Amniotic epithelial cell (primary cell): ENCODE measurements at regions not wholly inside any gene's neighbourhood (a gene's known extent, or its start where the extent isn't known, plus 50 kb on each side); places are given as distances from the start of the nearest gene placed in this dataset.
A peak's percentile ranks its signal among the peaks of the same experiment; 100 is the strongest.

ENCODE experiments used
- DNase-seq: peaks from one replicate; pipeline ENCODE4 v3.0.0-alpha.2; 2010; ENCODE audit warnings: low read depth

- no peak for DNase-seq
These were observed 198.5 kb downstream of the ATP23 start for GRCh38 chr12:58139894-58140293.

GRCh38 chr12:58140395-58140794 lies 199.0 kb downstream of the ATP23 start:
- DNase-seq, result no peak

- no peak for DNase-seq
These were observed 201.6 kb downstream of the ATP23 start for GRCh38 chr12:58142991-58143390.

DNA sequence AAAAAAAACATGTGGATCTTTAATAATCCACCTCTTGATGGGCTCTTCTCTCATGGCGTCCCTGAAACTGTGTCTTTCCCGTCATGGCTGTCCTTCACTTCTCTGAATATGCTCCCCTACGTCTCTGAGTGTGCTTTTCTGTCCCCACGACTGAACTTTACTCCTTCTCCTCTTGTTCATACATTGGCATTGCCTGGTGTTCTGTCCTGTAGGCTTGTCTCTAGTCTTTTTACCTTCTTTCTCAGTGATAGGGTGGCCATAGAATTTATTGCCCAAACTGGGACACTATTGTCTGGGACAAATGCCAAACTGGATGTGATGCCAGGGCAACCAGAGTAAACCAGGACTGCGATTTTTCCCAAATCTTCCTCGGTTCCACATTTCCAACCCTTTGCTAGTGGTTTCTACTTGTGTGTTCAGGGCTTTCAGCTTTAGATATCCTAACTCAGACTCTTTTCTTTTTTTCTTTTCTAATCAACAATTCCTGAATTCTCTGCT lies 202.2 kb downstream of the ATP23 start:
- DNase-seq, result no peak

DNA sequence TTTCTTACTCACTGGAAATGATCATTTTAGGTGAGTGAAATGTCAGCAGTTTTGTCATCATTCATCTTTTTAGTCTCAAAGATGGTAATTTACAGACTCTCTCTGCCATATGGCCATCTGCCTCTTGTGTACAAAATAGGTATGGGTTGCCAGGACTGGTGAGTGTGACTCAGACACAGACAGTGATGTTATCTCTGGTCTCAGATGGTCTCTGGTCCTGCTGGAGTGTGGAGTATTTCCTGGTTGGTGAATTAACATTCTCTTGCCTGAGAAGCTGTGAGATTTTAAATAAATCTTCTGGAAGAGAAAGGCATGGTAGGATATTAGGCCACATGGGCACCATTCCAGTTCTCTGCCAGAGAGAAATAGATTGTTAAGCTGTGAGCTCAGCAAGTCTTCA lies 207.0 kb downstream of the ATP23 start:
- peak; percentile 74 for DNase-seq

GRCh38 chr12:58148976-58149375 lies 207.6 kb downstream of the ATP23 start:
- no peak for DNase-seq

GRCh38 chr12:58154359-58154758 lies 213.0 kb downstream of the ATP23 start:
- no peak for DNase-seq

GRCh38 chr12:58156697-58157096 lies 215.3 kb downstream of the ATP23 start:
- DNase-seq, result no peak

- no peak for DNase-seq
These were observed 218.6 kb downstream of the ATP23 start for GRCh38 chr12:58159941-58160340.

DNA sequence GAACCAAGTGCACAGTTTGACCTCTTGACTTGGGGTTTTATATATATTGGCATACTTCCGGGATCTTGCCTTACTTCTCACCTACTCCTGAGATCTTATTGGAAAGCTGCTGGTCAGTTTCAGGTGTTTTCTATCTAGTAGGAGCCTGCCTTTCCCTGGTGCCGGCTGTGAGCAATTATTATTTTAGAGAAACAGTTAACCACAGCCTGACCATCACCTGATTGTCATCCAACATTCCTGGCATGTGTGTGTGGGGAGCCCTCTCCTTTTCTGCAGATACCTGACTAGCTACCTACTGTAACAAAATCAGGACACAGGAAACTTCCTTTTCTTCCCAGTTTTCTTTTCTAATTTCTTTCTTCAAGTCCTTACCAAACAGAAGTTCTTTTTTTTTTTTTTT lies 220.4 kb downstream of the ATP23 start:
- DNase-seq, result no peak

DNA sequence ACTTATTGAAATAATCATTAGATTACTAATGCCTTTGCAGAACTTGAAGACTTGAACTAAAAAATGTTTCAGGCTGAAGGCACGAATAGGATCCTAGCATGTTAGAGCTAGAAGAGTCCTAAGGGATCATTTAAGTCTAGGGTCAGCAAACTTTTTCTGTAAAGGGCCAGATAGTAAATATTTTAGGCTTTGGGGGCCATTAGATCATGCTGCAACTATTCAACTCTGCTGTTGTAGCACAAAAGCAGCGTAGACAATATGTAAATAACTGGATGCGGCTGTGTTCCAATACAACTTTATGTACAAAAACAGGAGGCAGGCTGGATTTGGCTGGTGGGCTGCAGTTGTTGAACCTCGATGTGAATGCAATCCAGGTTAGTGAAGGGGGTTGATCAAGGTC lies 221.7 kb downstream of the ATP23 start:
- DNase-seq, result no peak

- DNase-seq, result no peak
These were observed 225.3 kb downstream of the ATP23 start for GRCh38 chr12:58166643-58167042.

DNA sequence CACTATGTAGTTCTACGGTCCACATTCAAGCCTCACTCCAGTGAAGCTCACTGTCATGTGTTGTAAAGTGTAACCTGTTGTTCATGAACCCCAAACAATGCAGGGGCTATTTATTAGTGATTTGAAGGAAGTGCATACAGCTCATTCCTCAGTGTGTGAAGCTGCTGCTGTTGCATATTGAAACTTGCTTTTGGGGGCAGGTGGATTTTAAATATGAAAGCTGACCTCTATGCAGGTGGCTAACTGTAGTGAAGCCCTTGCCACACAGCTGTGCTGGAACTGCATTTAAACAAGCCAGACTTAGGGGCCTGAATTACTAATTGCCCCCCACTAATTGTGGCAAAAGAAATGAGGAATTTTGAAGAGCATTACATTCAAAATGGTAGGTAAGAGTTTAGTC lies 226.3 kb downstream of the ATP23 start:
- DNase-seq, result no peak

GRCh38 chr12:58169826-58170225 lies 228.5 kb downstream of the ATP23 start:
- DNase-seq, result no peak

DNA sequence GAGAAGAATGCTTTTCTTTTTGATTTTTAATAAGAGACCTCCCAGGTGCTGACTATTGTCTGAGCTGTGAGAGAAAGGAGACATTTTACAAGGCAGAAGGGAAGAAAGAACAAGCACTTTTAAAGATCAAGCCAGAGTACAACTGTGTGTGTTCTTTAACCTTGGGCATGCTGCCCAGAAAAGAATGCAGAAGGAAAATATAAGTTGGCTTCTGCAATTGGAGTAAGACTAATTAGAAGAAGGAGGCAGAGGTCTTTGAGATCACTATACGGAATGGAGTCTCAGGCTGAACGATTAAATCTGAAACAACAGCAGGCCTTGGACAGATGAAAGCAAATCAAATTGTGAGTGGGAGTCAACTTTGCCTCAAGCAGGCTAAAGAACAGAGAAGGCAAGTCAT lies 230.5 kb downstream of the ATP23 start:
- peak; percentile 44 for DNase-seq

DNA sequence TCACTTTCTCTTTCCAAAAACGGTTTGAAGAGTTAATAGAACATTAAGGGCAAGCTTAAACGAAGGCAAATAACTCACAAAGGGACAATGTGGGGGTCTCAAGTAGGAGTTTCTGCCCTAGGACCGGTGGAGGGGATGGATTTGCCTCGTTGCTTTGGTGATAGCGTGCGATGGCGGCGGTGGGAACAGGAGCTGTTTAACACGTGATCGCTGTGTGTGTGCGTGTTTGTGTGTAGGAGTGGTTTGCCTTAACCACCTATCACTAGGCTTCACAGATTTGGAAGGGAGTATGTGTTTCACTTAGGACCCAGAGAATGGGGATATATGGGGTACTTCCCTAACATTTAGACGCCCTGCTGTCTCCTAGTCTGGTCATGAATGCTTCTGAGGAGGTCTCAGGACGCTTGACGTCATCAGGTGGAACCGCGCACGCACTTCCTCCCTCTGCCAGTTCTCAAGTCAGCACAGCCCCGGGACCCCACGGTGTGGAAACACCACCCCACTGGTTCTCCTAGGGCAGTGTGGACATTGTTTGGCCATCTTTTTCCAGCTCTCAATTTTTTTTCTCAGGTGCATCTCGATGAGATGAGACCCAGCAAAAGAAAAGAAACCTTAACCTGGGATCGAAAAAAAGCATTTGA lies 231.2 kb downstream of the ATP23 start:
- no peak for DNase-seq

GRCh38 chr12:58174316-58174715 lies 232.9 kb downstream of the ATP23 start:
- DNase-seq, result no peak

DNA sequence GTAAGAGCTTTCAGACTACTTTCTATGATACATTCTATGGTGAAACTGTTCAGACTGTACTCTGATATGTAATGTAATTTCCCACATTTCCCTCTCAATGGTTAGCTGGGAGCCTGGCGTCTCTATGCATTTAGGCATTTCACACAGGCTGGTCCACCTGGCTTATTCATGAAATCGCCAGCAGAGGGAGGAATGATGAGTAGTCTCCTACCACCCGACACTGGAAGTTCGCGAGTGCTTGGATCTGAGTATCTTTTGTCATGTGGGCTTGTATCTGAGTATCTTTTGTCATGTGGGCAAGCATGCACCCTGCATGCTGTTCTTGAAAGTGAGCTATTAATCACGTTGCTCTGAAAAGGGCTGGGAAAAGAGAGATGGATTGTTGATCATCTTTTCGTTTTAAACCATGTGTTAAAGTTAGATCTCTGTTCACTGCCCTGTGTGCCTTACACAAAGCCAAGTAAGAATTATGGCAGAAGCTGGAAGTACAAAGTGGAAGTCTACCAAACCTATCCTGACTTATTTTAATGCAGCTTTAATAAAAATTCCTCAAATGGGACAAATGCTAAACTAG lies 235.0 kb downstream of the ATP23 start:
- DNase-seq, result peak; percentile 64

DNA sequence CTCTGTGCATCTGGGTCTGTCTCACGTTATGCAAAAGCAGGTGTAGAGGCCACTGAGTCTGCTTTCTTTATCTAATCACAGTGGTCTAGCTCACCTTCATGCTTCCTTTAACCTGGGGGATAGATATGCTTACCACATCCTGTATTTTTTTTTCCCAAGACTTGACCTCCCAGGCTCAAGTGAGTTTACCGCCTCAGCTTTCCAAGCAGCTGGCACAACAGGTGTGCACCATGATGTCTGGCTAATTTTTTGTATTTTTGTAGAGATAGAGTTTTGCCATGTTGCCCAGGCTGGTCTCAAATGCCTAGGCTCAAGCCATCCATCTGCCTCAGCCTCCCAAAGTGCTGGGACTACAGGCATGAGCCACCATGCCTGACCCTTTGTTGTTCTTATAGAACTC lies 236.0 kb downstream of the ATP23 start:
- no peak for DNase-seq

GRCh38 chr12:58184212-58184611 lies 242.8 kb downstream of the ATP23 start:
- DNase-seq, result no peak

- DNase-seq, result no peak
These were observed 245.0 kb downstream of the ATP23 start for GRCh38 chr12:58186401-58186800.

GRCh38 chr12:58186914-58187313 lies 245.5 kb downstream of the ATP23 start:
- DNase-seq, result no peak

- DNase-seq, result no peak
These were observed 247.7 kb downstream of the ATP23 start for GRCh38 chr12:58189030-58189429.

DNA sequence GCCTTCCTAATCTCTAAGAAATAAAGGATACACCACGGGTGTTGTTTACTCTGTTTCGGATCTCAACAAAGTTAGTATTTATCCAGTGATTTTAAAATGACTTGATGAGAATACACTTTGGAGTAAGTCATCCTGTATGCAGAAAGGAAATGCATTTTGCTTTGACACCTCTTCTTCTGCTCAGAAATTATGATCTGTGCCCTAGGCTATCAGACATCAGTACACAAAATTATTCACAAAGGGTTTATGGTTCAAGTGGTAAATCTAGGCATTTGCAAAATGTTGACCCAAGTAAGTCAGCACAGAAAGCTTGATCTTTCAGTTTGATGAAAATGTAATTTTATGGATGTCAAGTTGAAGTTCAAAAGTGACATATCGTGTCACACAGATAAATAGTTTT lies 248.5 kb downstream of the ATP23 start:
- no peak for DNase-seq
